H4 (cell line): ENCODE measurements at regions not wholly inside any gene's neighbourhood (a gene's known extent, or its start where the extent isn't known, plus 50 kb on each side); places are given as distances from the start of the nearest gene placed in this dataset.
"Not testable (repeated sequence)": the region's sequence is repeated elsewhere in the genome, so short reads cannot be mapped to it uniquely, and the experiment has no call there.

Experiments used
- DNase-seq: peaks from one replicate; pipeline ENCODE4 v3.0.0-alpha.2; 2015; ENCODE audit warnings: low spot score

GRCh38 chr5:124620743-124621142, 125.7 kb downstream of the ZNF608 start:
- DNase-seq = no peak

GRCh38 chr5:124619121-124619520, 127.3 kb downstream of the ZNF608 start:
- no peak for DNase-seq

GRCh38 chr5:124617787-124618186, 128.7 kb downstream of the ZNF608 start:
- no peak for DNase-seq

GRCh38 chr5:124614836-124615385, 131.5 kb downstream of the ZNF608 start:
- no peak for DNase-seq

- DNase-seq = no peak
Measured at GRCh38 chr5:124614105-124614504, 132.3 kb downstream of the ZNF608 start.

- no peak for DNase-seq
Measured at GRCh38 chr5:124613273-124613953, 133.0 kb downstream of the ZNF608 start.

- no peak for DNase-seq
Measured at GRCh38 chr5:124612023-124612422, 134.4 kb downstream of the ZNF608 start.

- not testable (repeated sequence) for DNase-seq
Measured at GRCh38 chr5:124611262-124611661, 135.2 kb downstream of the ZNF608 start.

GRCh38 chr5:124609685-124610084, 136.8 kb downstream of the ZNF608 start:
- DNase-seq = not testable (repeated sequence)

- no peak for DNase-seq
Measured at GRCh38 chr5:124606543-124606942, 139.9 kb downstream of the ZNF608 start.

GRCh38 chr5:124606093-124606492, 140.3 kb downstream of the ZNF608 start:
- DNase-seq = no peak

GRCh38 chr5:124605541-124605940, 140.9 kb downstream of the ZNF608 start:
- DNase-seq = no peak

- DNase-seq = no peak
Measured at GRCh38 chr5:124604419-124604818, 142.0 kb downstream of the ZNF608 start.

- no peak for DNase-seq
Measured at GRCh38 chr5:124602925-124603650, 143.4 kb downstream of the ZNF608 start.

- DNase-seq = peak; percentile 98
Measured at GRCh38 chr5:124599028-124599973, 147.1 kb downstream of the ZNF608 start.

GRCh38 chr5:124596595-124597421, 149.6 kb downstream of the ZNF608 start:
- DNase-seq = peak; percentile 98

- DNase-seq = no peak
Measured at GRCh38 chr5:124593952-124594351, 152.5 kb downstream of the ZNF608 start.

GRCh38 chr5:124592891-124593290, 153.5 kb downstream of the ZNF608 start:
- no peak for DNase-seq

- DNase-seq = no peak
Measured at GRCh38 chr5:124591583-124591982, 154.9 kb downstream of the ZNF608 start.

GRCh38 chr5:124590686-124591085, 155.8 kb downstream of the ZNF608 start:
- no peak for DNase-seq

- DNase-seq = no peak
Measured at GRCh38 chr5:124587280-124587679, 159.2 kb downstream of the ZNF608 start.
